ENCODE measurements at regions not wholly inside any gene's neighbourhood (a gene's known extent, or its start where the extent isn't known, plus 50 kb on each side); places are given as distances from the start of the nearest gene placed in this dataset.

- DNase-seq = no peak
These were observed 291.3 kb downstream of the ETNK1 start for GRCh38 chr12:22916241-22916640.

DNA sequence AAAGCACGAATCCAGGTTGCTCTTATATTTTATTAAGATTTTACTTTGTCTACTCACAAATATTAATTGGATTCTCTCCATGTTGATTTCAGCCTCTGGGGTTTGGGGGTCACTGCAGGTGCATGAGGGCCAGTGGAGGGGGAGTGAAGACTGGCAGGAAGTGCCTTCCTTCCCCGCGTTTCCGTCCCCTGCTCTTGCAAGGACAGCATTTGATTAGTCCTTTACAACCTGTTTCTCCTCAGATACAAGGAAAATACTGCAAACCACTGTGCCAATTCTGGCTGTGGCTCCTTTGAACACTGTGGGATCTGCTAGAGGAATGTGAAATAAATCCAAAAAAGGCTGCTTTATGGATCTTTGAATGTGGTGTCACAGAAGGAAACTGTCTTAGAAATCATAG is 291.8 kb downstream of the ETNK1 start:
- DNase-seq = no peak

- DNase-seq = no peak
These were observed 294.9 kb downstream of the ETNK1 start for GRCh38 chr12:22919883-22920282.

GRCh38 chr12:22923768-22924167 is 298.8 kb downstream of the ETNK1 start:
- no peak for DNase-seq

- no peak for DNase-seq
These were observed 299.4 kb downstream of the ETNK1 start for GRCh38 chr12:22924391-22924790.

- DNase-seq = no peak
These were observed 300.7 kb downstream of the ETNK1 start for GRCh38 chr12:22925623-22926022.

GRCh38 chr12:22932431-22932830 is 307.5 kb downstream of the ETNK1 start:
- DNase-seq = no peak

GRCh38 chr12:22935090-22935489 is 310.1 kb downstream of the ETNK1 start:
- no peak for DNase-seq

DNA sequence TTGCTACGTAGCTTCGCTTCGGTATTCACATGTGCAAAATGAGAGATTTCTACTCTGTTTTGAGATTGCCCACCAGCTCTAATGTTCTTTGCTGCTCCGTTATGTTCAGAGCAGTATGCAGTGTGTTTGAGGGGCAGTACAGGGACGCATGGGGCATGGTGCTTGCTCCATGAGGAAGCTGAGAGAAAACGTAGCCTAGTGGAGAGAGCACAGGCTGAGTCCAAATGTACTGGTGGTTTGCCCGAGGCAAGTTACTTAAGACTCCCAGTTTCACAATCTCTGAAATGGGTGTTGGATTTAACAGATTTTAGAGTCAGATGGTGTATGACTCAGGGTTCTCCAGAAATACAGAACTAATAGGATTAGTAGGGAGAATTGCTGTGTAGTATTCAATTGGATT is 310.5 kb downstream of the ETNK1 start:
- no peak for DNase-seq

DNA sequence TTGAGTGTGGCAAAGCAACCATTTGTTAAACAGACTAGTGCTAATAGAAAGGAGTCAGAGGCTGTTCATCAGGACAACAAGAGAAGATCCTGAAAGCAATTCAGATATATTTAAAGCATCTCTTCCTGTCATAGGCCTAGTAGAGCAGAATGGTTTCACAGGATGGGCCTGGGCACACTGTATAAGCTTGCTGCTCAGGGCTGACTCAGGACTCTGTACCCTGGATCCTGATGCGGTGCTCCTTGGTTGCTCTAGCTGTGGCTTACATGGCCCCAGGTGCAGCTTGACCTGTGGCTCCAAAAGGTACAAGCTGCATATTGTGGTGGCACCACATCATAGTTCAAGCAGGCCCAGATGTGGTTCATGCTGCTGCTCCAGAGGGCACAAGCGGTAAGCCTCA is 313.4 kb downstream of the ETNK1 start:
- no peak for DNase-seq

GRCh38 chr12:22951206-22951605 is 326.2 kb downstream of the ETNK1 start:
- DNase-seq = no peak

GRCh38 chr12:22956690-22957089 is 331.7 kb downstream of the ETNK1 start:
- DNase-seq = no peak

DNA sequence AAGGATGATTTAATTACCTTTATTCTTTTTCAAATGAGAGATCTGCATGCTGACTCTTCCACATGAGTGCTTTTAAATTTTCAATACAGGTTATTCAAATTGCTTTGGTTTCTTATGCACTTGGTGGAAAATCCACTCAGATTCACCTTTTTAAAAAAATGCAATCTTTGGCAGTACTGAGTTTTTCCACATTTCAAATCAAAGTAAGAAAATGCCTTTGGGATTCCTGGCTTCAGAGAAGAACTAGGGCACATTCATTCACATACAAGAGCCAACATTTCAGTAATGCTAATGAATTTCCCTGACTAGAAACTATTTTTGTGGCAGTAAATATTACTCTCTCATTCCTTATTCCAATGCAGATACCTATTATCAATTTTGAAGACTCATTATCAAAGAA is 342.2 kb downstream of the ETNK1 start:
- DNase-seq = no peak

- no peak for DNase-seq
These were observed 344.6 kb downstream of the ETNK1 start for GRCh38 chr12:22969521-22969920.

DNA sequence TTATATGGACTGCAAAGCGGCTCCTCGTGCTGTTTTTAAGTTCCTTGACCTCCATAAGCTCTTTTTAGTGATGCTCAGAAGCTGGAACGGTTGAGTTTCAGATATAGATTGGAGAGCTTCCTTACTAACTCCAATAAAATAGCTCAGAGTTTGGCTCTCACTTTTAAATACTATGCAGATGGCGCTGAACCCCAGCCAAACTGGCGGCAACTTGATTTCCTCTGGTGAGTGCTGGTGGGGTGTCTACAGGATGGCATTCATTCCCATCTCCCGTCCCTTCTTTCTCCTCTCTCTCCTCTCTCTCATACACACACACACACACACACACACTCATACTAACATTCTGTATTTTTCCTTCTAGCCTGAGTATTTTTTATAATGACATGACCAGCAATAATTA is 346.3 kb downstream of the ETNK1 start:
- no peak for DNase-seq

GRCh38 chr12:22971701-22972191 is 346.8 kb downstream of the ETNK1 start:
- no peak for DNase-seq

GRCh38 chr12:22974865-22975264 is 349.9 kb downstream of the ETNK1 start:
- no peak for DNase-seq

- DNase-seq = no peak
These were observed 354.0 kb downstream of the ETNK1 start for GRCh38 chr12:22978962-22979361.

DNA sequence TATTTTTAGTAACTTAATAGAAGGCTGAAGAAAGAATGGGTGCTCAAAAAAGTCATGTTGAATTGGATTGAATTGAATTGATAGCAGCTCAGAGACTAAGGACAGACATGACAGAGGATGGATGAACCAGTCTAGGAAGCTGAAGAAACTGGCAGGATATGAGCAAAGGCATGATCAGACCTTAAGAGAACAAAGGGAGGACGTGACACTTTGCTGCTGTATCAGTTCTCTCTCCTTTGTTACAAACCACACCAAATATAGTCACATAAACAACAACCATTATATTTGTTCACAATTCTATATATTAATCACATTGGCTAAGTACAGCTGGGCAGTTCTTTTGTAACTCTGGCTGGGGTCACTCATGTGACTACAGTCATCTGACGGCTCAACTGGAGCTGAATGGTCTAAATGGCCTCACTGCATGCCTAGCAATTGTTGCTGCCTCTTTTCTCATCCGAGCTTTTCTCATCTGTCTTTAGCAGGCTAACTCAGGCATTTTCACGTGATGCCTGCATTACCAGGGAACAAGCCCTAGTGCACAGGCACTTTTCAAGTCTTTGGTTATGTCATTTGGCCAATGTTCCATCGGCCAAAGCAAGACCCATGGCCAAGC is 355.0 kb downstream of the ETNK1 start:
- DNase-seq = no peak

DNA sequence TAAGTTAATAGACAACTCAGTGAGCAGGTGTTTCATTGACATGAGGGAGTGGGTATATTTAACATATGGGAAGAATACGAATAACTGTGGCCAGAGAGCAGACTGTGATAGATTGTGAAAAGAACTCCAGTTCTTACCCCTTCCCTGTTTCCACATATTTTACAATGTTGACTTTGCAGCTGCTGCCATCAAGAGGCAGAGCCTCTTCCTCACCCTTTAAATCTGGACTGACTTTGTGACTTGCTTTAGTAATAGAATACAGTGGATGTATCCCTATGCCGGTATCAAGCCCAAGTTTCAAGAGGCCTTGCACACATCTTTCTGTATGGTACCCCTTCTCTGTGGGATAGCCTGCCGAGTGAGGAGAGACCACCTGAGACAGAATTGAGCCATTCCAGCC is 356.7 kb downstream of the ETNK1 start:
- no peak for DNase-seq

DNA sequence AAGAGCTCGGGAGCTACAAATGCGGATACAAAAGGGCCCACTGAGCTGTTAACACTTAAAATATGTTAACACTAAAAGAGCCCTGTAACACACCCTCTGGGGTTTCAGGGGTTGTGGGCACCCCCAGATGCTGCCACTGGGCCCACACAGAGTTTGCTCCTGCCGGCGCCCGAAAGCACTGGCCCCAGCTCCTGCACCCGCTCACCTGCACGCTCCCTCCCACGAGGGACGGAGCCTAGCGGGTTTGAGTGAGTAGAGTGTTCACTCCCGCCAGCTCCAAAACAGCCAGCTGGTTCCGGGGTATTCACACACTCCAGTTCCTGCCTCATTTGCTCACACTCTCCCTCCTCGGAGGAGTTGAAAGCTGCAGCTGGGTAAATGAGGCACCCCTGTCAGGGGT is 357.7 kb downstream of the ETNK1 start:
- DNase-seq = no peak

DNA sequence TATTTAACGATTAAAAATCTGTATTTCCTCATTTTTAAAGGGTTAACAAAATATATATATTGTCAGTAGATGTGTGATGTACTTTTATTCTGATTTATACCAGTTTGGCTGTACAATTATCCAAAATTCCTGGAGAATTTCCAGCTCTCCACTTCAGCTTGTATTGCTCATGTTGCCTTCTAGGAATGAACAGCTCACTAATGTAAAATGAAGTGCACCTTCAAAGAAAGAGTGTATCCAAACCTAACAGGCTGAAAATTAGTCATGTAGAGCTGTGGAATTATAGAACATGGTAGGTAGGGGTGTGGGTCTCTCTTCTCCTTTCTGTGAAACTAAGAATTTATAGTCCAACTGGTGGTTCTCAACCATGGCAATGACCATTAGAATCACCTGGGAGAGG is 362.0 kb downstream of the ETNK1 start:
- no peak for DNase-seq

DNA sequence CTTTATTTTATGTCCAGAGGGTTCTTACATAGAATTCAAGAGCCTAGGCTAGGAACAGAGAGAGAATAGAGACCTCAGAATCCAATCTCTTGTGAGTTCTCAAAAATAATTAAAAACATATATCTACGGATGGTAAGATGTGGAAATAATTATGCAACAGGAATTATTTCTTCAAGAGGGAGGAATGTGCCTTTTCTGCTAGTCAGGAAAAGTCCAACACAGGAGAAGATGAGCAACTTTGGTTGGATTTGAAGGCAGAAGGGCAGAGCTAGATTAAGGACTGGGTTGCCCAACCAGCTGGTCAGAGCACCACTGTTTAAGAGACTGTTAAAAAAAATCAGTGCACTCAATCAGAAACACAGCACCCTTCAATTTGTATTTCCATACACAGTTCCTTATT is 365.5 kb downstream of the ETNK1 start:
- DNase-seq = no peak

GRCh38 chr12:22991250-22991844 is 366.4 kb downstream of the ETNK1 start:
- DNase-seq = no peak

Data from SHP77 treated with DMSO at 0.1 percent for 48 hours (cell line).